GM21367 (cell line): ENCODE measurements at regions not wholly inside any gene's neighbourhood (a gene's known extent, or its start where the extent isn't known, plus 50 kb on each side); places are given as distances from the start of the nearest gene placed in this dataset.
"Not testable (repeated sequence)": the region's sequence is repeated elsewhere in the genome, so short reads cannot be mapped to it uniquely, and the experiment has no call there.

Source experiments
- ATAC-seq: cut with Tn5 transposase; IDR thresholded peaks from one replicate; pipeline ENCODE4 v1.9.1; 2021; ENCODE audit not compliant: unreplicated experiment

DNA sequence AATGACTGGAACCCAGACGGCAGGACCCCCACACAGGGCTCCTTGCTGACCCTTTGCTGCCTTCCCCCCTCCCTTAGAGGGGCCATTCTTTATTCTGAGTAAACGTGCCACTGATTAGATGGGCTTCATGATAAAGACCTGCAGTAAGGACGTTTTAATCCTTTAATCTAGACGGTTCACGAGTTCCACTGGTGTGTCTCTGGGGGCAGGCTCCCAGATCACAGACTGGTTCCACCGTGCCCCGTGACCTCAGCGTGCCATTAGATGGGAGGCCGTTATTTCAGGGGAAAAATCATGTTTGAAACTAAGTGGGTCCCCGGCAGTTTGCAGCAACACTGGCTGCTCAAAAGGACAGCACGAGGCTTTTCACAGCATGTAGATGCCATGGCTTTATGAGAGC, 246.9 kb upstream of the PLGLB2 start:
- not testable (repeated sequence) for ATAC-seq

DNA sequence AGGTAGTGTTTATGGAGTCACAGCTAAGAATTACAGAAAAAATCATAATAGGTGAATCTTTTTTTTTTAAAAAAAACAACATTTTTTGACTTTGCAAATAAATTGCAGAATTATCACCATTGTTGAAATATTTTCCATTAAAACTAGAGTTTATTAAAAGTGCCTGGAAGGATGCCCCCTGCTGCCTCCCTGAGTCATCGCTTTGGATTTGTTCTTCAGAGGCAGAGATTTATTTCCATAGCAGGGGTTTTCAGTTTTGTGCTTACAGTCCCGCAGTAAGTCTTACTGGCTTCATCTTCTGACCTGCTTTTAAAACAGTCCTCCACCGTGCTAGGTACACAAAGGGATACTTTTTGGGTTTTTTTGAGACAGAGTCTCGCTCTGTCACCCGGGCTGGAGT, 244.9 kb upstream of the PLGLB2 start:
- ATAC-seq, result not testable (repeated sequence)

DNA sequence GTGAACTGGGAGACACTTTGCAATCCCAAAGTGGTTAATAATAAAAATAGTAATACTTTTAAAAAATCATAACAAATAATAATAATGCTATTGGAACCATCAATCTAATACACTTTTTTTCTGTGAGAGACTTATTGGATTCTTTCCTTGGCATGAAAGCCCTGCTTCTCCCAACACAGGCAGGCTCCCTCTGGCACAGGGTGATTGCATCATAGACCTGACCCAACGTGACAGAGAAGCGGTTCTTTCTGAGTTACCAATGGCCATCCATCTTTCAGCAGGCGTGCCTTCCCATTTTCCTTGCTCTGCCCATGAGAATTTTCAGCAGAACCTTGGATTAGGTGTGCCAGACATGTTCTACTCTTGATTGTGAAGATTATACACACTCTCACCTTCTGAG, 242.6 kb upstream of the PLGLB2 start:
- ATAC-seq, result not testable (repeated sequence)

DNA sequence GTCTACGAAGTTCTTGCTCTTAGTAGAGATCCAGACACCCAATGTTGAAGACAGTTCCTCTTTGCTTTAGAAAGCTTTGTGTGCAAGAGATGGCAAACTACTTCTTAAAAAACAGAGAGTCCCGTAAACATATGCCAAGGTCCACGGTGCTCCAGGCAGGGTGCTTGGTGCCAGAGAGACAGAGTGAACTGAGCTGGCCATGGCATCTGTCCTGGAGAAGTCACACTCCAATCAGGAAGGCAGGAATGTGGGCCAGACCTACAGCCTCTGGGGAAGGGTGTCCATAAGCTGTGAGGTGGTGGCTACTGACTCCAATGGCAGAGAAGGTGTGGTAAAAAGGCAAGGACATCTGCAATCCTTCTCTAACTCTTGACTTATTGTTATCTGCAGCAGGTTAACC, 242.0 kb upstream of the PLGLB2 start:
- ATAC-seq, result not testable (repeated sequence)

DNA sequence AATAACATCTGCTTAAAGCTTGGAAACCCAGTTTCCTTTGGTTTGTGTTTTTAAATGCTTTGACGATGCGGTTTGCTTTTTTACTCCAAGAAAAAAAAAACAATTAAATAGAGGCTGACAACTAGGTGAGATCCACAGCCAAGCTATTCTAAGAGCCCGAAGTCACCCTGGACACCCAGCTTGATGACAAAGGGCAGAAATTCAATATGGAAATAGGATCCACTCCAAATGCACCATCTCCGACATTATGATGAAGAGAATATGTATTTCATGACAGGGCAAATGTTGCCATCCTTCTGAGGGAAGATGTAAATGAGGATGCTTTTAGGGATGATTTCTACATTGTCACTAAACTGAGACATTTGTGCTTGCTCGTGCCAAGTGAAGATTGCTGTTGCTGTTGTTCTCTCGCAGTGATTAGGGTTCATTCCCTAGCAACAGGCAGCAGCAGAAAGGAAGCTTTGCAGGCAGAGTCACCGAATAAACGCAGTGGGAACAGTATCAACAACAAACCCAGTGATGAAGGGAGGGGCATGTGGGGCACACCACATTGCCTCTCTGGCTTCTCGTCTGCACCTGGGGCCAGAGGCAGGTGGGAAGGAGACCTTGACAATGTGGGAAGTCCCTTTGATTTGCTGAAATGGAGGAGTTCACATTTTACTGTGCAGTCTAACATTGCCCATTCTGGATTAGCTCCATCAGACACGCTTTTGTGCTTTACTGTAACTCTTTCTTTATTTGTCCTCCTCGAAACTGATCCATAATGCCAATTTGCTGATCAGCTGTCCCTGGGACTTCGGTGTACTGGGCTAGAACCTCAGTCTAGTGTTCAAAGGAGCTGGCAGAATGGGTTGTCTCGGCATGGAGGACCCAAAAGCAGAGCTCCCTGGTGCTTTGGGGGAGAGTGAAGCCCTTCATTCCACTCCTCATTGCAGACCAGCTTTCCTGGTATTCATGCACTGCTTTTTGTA, 240.2 kb upstream of the PLGLB2 start:
- not testable (repeated sequence) for ATAC-seq

DNA sequence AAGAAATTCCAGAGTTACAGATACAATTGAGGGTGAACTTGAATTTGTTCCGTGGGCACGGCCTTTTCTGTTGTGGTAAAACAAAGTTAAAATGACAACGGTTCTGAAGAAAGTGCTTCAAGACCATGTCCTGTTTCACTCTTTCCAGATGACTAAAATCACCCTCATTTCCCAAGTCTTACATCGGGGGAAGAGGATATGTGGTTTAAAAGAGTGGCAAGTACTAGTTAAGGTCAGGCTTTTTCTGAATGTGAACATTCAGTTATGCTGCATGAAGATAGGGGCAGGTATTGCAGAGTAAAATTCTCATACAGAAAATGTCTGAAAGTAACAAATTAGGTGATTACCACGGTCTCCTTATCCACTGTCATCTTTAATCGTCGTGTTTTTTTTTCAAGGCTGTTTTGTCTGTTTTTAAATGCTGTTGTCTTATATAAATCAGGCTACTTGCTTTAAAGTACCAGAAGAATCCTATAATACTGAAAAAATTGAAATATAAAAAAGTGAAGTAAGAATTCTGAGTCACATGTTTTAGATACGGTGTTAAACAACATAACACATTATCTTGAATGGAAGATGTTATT, 236.6 kb upstream of the PLGLB2 start:
- ATAC-seq, result not testable (repeated sequence)

DNA sequence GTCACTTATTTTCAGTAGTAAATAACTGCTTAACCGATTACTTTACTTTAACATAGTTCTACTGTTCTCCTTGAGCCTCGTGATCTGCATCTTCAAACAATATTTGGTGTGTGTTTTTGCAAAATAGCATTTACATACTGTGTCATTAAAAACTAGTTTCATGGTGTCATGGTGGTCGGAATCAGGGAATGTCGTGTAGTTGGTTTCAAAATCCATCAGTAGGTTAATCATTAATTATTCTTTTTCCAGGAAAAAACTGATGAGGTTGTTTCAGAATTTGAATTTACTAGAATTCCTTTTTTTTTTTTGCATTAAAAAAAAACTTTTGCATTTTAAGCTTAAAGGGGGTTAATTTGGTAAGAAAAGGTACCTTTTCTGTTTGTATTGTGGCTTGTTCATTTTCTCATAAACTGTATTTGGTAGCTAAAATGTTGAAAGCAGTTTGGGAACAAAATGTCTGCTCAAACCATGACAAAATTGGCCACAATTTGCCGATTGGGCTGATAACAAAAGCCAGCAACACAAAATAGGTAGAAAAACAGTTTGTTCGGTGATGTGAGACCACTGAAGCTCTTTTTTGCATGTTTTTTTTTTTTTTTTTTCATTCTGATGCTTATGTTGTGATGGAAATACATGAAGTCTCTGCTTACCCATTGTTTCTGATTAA, 234.9 kb upstream of the PLGLB2 start:
- ATAC-seq, result not testable (repeated sequence)

DNA sequence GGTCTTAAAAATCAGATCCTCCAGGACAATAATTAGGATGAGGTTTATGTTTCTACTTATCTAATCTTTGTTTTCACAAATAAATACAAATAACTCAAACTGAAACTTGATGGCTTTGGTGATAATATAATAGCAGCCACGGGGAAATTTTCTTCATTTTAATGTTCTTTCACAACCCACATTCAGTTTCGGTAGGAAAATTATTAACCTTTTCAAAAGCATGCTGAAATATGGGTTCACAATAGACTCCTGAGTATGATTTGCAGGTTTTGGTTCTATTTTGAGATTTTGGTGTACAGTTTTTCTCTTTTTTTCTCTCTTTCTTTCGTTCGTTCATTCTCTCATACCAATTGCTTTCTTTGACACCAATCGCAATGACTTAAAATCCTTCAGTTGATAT, 233.9 kb upstream of the PLGLB2 start:
- peak; percentile 39 for ATAC-seq

DNA sequence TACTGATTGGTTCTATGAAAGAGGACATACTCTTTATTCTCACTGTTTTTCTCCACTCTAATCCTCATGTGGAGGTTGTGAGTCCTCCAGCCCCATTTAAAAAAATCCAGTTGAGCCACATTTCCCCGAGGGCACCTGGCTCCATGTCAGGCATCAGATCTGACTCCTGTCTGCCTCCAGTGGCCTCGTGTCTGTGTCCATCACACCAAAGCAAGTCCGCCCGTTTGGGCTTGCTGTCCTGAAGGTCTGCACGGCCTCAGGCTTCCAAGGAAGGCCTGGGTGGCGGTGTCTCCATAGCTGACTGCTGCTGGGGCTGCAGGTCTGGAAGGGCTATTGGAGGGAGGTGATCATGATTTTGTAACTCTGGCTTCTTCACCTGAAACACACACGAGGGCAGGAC, 233.4 kb upstream of the PLGLB2 start:
- ATAC-seq, result not testable (repeated sequence)

DNA sequence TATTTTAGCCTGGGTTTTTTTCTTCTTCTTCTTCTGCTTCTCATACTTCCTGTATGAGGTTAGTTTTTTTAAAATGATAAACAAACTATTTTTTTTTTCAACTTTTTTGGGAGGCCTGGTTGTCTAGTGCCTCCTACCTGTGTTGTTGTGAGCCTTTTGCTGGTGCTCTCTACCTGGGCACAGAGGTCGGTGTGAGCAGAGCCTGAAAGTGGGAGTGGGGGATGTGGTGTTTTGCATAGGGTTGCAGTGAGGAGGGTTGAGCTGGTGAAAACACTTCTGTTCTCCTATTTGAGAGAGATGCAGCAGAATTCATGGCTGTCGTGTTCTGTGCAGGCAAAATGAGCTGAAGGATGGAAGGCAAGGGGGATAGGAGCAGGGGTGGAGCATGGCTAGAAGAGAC, 232.7 kb upstream of the PLGLB2 start:
- not testable (repeated sequence) for ATAC-seq

DNA sequence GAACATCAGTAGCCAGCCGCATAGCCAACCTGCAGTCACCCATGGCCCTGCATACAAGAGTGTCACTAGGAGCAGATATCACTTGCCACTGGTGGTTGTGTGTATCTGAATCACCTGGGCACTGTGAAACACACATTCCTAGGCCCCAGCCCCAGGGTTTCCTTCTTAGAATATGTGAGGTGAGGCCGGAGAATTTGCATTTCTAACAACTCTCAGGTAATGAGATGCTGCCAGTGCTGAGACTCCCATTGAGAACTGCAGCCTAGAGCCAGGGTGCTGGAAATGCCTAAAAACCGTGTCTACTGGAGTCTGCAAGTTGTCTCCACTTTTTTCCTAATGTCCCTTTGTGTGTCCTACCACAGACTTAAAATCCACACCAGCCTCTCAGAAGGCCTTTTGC, 232.0 kb upstream of the PLGLB2 start:
- ATAC-seq, result not testable (repeated sequence)

DNA sequence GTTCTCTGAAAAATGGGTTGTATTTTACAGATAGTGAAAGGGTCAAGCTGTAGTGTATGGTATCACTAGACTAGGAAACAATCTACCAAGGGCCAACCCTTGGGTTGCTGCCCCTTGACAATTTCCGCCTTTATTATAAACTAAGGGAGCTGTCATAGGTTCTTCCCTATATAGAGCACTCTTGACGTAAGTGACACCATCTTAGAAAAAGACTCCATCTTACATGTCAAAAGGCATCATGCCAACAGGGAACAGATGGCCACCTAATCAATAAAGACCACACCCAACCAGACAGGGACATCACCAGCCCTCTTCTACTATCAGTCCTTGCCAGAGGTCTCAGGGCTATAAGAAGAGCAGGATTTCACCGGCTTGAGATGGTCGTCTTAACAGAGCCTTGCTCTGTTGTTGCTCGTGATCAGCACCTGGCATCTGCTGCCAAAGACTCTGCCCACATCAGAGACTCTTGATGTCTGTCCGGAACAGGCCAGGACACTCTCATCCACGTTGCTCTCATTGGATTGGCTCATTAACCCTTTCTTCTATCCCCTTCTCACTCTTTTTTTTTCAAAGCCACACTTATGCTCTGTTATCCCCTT, 231.4 kb upstream of the PLGLB2 start:
- ATAC-seq, result not testable (repeated sequence)

DNA sequence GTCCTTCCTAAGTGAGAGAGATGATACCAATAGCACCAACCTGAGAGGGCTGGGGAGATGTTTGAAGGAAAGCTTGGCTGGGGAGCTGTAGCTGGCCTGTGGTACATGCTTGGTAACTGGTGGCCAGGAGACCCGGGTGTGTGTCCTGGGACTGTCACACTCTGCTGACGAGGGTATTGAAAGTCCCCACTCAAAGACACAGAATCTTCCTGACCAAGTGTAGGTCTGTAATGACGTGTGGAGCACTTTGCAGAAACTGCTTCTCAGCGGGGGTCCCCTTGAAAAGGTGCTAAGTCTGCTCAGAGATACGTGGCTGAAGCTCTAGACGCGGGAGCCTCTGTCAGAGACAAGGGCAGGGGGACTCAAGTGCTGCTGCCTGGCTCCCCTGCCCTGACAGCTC, 230.4 kb upstream of the PLGLB2 start:
- not testable (repeated sequence) for ATAC-seq

DNA sequence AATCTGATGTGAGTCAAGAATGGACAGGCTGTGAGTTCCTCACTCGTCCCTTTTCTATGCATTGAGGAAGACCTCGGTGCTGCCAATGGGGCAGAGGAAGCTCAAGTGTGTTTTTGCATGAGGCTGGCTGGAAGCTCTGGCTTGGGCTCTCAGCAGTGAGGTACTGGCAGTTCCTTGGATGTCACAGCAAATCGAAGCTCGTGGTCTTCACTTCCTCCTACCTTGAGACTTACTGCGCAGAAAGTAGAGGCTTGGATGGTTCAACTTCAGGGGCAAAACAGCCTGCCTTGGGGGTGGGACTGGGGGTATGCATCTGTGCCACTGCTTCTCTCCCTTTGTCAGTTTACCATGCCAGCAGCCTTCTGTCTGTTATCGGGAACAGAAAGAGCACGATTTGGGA, 229.8 kb upstream of the PLGLB2 start:
- not testable (repeated sequence) for ATAC-seq

DNA sequence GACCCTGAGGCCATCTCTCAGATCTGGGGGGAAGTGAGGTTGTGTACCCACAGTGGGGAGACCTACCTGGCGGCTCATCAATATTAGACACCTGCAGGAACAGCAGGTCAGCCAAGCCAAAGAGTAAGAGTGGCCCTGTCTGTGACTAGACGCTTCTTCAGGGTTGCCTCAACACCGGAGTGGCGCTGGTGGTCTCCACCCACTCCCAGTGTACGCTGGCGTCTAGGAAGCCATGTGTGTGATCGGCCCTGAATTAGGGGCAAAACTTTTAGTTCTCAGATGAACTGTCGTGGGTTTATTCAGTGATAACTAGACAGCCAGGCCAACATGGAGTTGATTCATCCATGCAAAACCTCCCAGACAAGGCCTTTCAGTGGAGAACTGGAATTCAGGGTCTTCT, 229.3 kb upstream of the PLGLB2 start:
- not testable (repeated sequence) for ATAC-seq

DNA sequence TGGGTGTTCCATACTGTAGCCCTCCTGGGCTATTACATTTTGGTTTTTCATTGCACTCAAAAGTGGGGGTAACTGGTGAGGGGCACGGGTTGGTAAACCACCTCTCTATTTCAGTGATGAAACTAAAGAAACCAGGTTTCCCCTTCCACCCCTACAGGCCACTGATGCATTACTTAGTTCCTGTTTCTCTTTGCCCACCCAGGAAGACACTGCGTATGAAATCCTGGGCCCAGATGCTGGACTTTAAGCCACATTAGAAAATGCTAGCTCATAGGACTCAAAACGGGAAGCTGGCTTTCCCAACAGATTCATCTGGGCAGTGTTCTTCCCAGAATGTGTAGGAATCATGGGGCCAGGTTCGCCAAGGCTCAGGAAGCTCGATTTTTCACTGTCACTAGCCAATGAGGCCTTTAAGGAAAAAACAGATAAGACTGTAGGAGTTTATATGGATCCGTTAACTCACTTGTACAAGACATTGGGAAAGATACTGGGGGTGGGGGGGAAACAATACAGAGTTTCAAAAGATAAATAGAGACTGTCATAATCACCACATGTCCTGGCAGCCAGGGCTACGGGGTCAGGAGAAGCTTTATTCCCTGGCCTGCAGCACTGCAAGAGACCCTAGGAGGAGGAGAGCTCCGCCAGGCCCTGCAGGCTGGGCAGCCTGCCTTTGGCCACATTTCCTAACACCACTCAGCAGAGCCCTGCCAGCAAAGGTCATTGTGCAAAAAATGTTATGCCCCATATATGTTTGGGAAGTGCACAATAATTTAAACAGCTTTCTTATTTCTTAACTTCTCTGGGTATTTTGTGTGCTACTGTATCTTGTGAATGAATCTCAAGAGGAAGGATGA, 228.5 kb upstream of the PLGLB2 start:
- peak; percentile 39 for ATAC-seq

DNA sequence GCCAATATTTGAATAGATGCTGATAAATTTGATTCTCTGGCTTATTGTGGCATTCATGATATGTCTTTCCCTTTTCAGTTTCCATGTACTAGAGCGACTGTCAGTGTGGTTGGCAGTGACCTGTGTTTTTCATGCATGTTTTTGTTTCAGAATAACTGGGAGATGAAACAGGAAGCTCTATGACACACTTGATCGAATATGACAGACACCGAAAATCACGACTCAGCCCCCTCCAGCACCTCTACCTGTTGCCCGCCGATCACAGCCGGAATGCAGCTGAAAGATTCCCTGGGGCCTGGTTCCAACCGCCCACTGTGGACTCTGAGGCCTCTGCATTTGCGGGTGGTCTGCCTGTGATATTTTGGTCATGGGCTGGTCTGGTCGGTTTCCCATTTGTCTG, 226.8 kb upstream of the PLGLB2 start:
- ATAC-seq, result not testable (repeated sequence)

DNA sequence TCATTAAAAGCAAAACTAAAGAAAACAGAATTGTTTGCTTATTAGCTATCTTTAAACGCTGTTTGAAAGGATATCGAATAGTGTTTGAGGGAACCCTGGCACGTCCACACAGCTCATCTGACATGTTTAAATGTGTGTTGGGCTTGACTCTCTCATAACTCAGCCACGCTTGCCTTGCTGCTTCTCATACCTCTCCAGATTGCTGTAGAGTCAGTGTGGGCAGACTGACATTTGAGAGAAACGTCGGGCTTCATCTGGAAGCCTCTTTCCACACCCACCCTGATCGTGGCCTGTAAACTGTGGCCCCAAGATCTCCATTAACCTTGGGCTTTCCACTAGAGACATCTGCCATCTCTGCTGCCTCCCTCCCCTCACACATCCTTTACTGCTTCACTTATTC, 226.4 kb upstream of the PLGLB2 start:
- not testable (repeated sequence) for ATAC-seq

DNA sequence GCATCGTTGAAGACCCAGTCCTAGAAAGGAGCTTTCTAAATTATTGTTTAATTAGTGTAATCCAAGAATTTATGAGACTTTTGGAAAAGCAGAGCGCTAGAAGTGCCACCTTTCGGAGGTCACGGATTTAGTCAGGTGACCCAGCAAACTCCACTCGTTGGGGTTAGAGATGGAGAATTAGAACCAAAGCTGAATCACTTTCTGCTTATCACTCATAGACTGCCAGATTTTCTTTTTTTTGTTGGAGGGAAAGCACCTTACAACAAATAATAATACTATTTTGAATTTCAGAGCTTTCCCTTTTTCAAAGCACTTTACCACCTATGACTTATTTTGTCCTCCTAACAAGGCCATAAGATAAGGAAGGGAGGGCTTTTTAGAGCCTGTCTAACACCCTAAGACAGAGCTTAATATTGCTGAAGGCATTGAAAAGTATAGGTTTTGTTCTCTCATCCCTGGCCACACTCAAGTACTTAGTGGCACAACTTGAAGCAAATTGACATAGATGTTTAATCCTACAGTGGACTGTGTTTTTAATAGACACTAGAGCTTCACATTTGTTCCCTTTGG, 223.2 kb upstream of the PLGLB2 start:
- not testable (repeated sequence) for ATAC-seq

DNA sequence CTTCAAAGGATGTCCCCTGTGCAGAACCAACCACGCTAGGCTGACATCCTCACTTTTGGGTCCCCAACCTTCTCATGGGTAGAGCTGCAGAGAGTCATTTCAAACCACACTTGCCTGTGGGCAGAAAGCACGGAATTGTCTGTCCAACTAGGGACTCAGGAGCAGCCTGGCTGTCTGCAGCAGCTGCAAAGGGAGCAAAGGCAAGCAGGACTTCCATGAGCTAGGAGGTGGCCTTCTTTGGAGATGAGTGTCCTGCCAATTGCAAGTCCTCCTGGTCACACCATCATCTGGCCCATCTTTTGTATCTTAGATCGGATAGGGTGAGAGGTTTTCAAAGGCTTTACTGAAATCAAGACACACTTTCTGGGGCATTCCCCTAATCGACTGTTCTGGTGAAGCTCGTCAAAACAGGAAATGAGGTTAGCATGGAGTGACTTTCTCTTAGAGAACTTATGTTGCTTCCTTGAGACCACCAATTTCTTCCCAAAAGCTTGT, 222.3 kb upstream of the PLGLB2 start:
- not testable (repeated sequence) for ATAC-seq
